GM18907 (cell line): ENCODE measurements at regions not wholly inside any gene's neighbourhood (a gene's known extent, or its start where the extent isn't known, plus 50 kb on each side); places are given as distances from the start of the nearest gene placed in this dataset.
"Not testable (repeated sequence)": the region's sequence is repeated elsewhere in the genome, so short reads cannot be mapped to it uniquely, and the experiment has no call there.

Experiments used
- ATAC-seq: cut with Tn5 transposase; IDR thresholded peaks from one replicate; pipeline ENCODE4 v1.9.1; 2021; ENCODE audit warnings: mild to moderate bottlenecking, moderate library complexity; ENCODE audit not compliant: unreplicated experiment

DNA sequence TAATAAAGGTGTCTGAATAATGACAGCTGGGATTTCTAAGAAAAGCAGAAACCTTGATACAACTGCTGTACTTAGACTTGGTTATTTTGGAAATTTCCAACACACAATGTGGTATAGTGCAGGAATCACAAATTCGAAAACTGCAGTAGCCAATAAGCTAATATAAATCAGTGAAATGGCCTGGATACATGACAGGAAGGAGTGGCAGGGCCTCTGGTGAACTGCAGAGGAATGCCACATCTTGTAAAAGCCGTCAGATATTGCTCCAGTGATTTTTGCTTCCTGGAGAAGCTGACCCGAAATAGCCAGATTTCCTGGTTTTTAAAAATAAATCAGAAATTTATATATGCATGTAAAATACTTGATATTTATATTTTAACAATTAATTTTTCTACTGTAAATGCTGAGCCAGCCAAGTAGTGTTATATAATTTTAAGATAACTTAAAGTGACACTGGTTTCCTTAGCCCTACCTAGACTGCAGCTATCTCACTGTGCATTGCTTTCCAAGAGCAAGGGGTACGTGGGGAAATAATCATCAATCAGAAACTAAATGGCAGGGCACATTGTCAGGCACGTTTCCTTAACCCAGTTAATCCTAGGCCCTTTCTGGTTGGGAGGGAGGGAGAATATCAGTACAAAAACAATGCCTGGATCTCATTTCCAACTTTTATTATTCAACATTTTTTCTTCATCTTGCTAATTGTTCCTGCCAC is 182.4 kb downstream of the RASEF start:
- ATAC-seq = no peak

DNA sequence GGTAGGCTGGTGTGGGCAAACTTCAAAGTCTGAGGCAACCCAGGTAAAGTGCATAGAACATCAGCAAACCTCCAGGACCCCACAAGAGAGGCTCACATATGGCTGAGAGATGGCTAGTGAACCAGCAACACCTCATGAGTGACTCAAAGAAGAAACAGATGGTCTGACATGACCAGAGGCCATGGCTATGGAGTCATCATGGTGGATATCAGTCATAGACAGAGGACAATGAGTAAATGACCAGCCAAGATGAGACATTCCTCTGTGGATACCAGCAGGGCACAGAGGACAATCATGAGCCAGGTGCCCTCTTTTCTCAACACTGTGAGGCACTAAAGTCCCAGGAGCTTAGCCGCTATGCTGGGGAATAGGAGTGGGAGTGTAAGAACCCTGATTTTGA is 180.8 kb downstream of the RASEF start:
- no peak for ATAC-seq

DNA sequence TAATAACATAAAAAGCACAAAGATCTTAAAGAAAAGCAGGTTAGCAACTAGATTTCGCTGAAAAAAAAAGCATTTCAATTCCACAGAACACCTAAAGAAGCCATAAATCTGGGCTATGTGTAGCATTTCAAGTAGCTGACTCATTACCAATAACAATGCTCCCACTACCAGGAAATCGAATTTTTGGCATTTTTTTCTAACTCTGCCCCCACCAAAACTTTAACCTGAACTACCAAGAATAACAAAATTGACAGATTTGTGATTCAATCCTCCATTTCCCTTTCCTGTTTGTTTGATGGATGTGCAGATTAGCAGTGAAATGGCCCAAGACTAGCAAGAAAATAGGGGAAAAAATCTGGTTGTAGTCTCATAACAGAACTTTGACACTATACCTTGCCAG is 180.2 kb downstream of the RASEF start:
- no peak for ATAC-seq

DNA sequence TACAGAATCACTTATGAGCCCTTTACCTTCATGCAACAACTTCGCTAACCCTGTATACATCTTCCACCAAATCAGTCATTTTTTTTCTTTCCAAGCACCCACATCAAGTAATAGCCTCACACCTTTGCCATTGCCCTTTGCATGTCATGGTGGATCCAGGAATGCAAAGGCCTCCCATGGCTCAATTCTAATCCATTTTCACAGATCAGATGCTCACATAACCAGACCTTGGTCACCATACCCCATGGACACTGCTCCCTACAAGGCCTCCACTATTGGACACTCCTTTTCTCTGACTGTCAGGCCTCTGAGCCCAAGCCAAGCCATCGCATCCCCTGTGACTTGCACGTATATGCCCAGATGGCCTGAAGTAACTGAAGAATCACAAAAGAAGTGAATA is 179.5 kb downstream of the RASEF start:
- ATAC-seq = no peak

DNA sequence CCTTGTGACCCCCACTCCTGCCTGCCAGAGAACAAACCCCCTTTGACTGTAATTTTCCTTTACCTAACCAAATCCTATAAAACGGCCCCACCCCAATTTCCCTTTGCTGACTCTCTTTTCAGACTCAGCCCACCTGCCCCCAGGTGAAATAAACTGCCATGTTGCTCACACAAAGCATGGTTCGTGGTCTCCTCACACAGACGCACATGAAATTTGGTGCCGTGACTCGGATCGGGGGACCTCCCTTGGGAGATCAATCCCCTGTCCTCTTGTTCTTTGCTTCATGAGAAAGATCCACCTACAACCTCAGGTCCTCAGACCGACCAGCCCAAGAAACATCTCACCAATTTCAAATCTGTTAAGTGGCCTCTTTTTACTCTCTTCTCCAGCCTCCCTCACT is 179.0 kb downstream of the RASEF start:
- ATAC-seq = not testable (repeated sequence)

DNA sequence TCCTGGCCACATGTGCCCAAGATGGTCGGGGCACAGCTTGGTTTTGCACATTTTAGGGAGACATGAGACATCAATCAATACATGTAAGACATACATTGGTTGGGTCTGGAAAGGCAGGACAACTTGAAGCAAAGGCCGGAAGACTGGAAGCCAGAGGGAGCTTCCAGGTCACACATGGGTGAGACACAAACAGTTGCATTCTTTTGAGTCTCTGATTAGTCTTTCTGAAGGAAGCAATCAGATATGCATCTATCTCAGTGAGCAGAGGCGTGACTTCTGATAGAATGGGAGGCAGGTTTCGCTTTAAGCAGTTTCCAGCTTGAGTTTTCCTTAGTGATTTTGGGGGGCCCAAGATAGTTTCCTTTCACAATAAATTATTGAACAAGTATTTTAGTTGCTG is 172.5 kb downstream of the RASEF start:
- ATAC-seq = no peak

DNA sequence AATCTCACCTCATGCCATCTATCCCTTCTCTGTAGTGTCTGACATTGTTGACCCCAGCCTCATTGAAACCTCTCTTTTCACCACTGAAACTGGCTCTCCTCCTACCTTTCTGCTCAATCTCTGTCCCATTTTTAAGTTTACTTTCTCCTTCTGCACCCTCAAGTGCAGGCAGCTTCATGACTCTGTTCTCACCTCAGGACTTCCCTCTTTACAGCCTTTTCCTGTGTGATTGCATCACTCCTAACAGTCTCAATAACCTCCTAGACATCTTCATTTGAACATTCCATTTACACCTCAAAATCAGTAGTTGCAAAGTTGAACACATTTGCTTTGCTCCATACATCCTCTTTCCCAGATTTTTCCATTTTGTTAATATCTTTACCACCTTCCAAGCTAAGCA is 172.1 kb downstream of the RASEF start:
- no peak for ATAC-seq

DNA sequence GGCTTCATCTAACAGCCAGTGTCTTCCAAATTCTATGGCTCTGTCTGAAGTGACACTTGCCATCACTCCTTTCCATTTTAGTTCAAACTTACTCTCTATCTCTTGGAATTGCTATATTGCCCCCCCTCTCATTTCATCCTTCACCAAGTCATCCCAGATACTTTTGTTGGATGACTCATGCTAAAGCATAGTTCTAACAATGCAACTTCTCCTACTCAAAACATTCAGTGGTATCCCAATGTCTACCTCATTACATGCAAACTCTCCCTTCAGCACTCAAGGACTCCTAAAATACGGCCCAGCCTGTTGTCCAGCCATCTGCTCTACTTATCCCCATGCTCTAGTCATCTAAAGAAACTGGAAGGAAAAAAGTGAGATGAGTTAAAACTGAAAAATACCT is 171.6 kb downstream of the RASEF start:
- ATAC-seq = no peak

DNA sequence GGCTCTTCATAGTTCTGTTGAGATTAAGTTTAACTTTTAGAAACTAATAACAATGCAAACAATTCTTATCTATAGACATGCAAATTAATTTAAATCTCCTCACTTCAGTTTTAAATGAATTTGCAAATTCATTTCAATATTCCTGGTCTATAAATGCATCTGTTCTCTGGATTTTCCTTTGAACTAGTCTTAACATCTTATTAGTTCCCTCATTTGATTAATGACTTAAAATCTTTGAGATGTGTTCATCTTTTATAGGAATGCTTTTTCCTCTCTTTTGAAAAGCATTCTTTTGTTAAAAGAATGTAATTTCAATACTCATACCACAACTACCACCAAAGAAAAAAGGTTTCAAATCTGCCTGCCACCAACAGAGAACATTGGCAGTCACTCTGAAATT is 169.4 kb downstream of the RASEF start:
- ATAC-seq = no peak

DNA sequence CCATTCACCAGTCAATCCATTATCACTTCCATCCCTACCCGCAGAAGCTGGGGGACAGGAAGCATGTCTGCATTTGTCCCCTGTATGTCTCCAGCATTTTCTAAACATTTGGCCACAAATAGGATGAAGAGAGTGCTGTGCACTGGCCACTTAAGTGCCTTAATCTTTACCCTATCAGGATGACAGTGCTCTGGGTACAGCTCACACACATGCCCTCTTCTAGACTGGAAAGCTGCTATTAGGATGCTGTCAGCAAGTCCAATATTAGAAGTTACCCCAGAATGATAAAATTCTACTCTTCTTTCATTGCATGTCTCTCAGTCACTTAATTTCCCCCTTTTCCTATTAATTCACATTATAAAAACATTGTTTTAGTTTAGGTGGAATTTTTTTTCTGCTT is 168.4 kb downstream of the RASEF start:
- ATAC-seq = no peak

DNA sequence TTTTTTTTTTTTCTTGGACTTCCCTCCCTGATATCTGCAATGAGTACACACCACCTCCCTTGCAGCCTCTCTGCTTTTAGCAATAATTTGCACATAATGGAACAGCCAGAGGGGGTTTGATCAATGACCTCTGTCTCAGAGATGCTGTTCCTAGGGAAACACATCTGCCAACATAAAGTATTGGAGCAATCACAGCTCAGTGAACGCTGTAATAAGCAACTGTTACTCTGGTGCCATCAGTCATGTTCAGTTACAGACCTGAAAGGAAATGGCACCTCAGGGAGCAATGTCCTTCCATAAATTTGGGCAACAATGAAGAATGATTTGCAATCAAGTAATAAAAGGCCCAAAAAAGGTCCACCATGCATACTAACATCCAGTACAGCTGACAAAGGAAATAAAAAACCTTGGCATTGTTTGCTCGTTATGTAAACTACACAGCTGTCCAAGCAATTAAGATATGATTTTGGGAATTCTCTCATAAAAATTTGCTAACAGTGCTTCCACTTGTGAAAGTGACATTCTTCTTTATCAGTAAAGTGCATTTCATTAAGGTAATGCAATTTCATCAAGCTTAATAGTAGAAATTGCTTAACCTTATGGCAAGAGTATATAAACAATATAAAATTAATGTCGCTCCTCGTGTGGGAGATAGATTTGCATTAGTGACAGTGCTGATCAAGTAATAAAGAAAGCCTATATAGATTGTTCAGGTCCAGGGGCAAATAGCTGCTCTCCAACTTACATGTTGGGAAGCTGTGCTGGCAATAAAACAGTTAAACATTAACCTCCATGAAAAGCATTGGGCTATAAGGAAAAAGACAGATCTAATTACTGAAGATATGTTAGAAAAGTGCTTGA is 167.8 kb downstream of the RASEF start:
- no peak for ATAC-seq

DNA sequence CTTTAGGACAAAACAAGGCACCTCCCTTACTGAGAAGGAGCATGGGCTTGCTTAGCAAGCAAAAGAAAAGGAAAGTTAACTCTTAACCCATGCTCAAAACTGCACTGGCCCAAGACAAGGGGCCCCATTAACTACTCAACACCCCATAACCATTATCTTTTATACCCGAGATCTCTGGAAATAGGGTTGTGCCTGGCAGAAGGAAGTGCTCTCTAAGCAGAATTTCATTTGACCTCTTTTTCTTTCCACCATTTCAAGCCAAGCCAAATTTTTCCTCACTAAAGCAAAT is 167.2 kb downstream of the RASEF start:
- no peak for ATAC-seq

DNA sequence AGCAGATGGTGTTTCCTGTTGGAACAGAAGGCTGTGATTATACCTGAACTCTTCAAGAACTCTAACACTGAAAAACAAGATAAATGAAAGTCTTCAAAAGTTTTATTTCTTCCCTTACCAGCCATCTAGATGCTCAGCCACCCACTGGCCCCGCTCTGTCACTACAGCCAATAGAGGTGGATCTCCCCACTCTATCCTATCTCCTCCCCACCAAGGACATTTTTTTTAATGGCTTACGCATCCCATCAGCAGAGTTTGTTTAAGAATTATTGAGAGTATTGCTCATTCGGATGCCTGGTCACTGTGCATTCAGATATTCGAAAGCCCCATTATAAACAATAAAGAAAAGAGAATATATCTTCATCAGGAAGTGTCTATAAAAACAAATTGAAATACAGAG is 159.4 kb downstream of the RASEF start:
- ATAC-seq = no peak

DNA sequence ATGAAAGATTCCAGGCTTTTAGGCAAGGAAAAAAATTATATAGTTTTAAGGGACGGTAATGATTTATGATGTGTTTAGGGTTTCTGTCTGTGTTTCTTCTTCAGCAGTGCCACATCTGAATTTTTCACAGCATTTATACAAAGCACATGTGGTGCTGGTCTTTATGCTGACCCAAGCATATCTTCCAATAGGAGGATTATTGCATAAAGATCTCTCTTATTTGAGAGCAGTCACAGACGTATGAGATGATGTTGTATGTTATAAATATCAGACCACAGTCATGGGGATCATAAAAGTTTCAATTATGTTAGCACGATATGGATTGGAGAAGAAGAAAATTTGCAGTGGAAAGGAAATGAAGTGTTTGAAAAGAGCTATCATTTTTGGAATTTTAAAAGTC is 150.9 kb downstream of the RASEF start:
- ATAC-seq = no peak

DNA sequence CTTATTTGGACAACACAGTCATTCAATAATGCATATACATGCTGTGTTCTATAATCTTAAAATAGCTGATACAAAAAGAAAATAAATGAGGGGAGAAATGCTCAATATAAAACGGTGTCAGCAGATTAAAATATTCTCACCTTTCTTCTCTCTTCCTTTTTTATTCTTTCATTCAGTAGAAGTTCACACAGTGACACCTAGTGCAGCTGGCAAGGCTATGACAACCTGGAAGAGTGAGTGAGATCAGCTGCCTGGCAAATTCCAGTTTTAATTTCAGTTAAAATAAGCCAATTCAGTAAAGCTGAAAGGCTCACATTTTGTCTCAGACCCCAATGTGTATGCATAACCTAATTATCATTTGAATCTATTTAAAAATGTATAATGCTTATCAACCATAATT is 150.3 kb downstream of the RASEF start:
- no peak for ATAC-seq

DNA sequence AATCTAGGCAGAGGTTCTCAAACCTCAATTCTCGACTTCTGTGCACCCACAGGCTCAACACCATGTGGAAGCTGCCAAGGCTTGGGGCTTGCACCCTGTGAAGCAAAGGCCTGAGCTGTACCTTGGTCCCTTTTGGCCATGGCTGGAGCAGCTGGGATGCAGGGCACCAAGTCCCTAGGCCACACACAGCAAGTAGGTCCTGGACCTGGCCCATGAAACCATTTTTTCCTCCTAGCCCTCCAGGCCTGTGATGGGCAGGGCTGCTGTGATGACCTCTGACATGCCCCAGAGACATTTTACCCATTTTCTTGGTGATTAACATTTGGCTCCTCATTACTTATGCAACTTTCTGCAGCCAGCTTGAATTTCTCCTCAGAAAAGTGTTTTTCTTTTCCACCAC is 146.7 kb downstream of the RASEF start:
- not testable (repeated sequence) for ATAC-seq

DNA sequence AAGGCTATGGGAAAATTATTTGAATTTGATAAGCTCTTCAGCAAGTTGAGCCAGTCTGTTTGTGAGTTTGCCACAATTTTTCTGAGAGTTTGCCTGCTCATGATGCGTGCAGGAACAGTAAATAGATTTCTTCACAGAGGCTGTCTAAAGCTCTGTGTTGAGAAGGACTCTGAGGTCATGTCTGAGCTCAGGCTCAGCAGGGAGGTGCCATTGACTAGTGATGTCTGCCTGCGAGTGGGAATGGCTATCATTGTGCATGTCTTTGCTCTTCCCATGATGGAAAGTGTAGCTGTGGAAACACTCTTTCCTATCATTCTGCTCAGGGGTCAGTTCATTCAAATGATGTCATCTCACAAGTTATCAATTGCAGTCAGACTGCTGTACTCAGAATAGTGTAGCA is 142.8 kb downstream of the RASEF start:
- ATAC-seq = no peak

DNA sequence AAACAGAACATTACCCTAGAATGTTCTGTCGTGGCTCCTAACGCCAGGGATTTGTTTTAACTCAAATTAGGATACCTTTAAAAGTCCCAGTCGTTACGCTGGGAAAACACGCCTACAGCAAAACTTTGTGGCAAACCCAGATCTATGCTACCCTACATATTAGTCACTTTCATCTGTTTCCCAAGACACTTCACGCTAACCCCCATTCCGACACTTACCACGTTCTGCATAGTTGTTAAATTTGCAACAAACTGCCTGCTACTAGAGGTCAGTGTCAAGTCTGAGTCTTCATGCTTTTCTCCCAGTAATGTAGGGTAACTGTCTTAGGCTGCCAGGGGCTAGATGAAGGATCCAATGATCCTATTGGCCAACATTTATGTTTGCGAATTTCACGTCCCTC is 140.3 kb downstream of the RASEF start:
- ATAC-seq = no peak

DNA sequence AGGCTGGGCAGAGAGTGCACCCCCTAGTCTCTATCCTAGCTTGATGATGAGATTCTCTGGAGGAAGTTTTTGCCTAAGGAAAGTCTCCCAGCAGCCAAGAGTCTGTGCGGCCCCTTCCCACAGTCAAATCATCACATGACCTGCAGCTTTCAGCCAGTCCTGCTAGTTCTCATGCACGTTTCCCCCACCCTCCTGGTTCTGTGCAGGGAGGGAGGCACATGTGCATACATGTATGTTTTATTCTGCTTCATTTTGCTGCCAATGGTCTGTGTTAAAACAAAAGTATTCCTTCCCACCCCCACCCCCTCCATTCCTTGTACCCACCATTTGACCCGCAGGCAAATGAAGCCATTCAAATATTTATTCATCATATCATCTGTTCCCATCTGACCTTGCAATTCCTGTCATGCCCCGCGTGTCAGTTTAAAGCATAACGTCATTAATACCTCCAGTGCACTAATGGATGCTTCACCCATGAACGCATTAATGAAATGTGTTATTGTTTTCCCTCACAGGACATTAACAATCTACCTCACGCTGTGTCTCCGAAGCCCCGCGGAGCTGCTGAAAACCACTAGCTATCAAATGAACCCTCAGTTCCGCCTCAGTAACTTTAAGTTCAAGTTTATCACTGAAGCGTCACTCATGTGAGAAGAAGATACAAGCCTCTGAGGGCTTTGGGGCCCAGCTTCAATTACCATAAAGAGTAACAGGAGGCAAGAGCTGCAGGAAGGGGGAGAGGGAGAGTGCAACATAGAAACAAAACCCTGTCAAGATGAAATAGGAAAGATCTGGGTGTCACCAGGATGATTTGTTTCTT is 139.6 kb downstream of the RASEF start:
- ATAC-seq = no peak

DNA sequence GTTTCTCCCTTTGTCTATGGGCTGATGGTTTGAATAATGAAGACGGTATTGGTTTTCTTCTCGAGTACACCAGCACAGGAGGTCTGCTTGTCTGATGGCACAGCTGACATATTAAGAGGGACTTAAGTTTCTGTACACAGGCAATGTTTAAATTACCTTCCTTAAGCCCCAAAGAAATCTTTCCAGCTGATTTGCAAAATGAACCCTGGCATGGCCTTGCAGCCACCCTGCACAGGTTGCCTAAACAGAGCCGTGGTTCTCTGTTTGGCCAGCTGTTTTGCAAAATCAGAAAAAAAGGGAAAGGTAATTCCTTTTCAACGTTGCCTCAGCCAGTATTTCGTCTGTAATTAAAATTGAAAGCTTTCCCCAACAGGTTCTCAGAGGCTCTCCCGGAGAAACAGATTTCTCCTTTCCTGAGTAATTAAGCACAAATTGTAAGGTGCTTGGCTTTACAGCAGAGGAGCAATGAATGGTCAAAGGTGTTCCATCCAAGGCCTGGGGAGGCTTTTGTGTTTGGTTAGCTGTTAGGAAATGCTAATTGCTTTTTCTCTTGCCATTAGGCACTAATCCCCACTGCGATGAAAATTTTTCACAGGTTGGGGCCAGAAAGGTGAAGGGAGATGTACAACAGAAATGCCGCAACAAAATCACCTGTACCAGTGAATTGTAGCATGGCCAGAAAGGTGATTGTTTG is 138.9 kb downstream of the RASEF start:
- no peak for ATAC-seq
